ENCODE measurements at regions not wholly inside any gene's neighbourhood (a gene's known extent, or its start where the extent isn't known, plus 50 kb on each side); places are given as distances from the start of the nearest gene placed in this dataset.

DNA sequence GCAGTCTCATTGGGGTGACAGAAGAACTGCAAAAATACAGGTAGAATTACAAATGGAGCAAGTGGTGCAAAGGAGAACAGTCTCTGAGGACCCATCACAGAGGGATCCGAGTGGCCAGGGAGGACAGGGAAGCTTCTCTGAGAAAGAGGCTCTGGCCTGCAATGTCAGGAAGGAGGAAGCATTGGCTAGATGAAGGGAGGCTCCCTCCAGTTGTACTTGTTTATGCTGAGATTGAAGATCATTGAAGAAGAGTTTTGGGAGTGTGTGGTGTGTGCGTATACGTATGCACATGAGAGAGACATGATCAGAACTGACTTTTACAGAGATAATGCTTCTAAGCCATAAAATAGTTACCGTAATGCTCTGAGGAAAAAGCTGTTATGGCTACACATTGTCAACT is 274.7 kb upstream of the FZD8 start:
- H3K27me3 ChIP-seq (ENCODE audit: control insufficient read depth in 2 of 2, insufficient read depth in 2 of 2, low read length in 2 of 2): no peaks in the 10 kb centered on the region
- intact Hi-C loops (cut with micrococcal nuclease): no loop called here
- ChIA-PET POLR2A (interaction anchor here (0.6 kb wide), 1 partner anchor 19 kb away, joined by 3 read pairs; no protein-coding TSS in a partner anchor), CTCF (interaction anchor here (0.5 to 1.9 kb wide), 25 partner anchors 8 to 964 kb away, joined by 3 to 85 read pairs (median 3); no protein-coding TSS in a partner anchor)
- H3K79me2 ChIP-seq (ENCODE audit: control insufficient read depth, insufficient read depth, low read length): no peaks in the 10 kb centered on the region
- DNase-seq (ENCODE audit: low read depth, low spot score): no peak
- peaks cover 20% of the 10 kb centered on the region for H3K4me1 ChIP-seq (ENCODE audit: control insufficient read depth, extremely low read depth, insufficient read depth, low read length)
- H4K20me1 ChIP-seq (replicated peaks; ENCODE audit: control insufficient read depth, extremely low read depth, insufficient read depth, low read length): no peaks in the 10 kb centered on the region
- no peak overlapping the region for H3K4me2 ChIP-seq (ENCODE audit: insufficient read depth, low read length)
- no peaks in the 10 kb centered on the region for H3K9me1 ChIP-seq (replicated peaks; ENCODE audit: control insufficient read depth, extremely low read depth, insufficient read depth, low read length)
- H3K36me3 ChIP-seq (ENCODE audit: control insufficient read depth in 2 of 2, extremely low read depth in 1 of 2, insufficient read depth in 2 of 2, low read length in 2 of 2): no peaks in the 10 kb centered on the region
- no peak overlapping the region for H2AFZ ChIP-seq (ENCODE audit: low read depth, low read length)
- dilution Hi-C loops (cut with MboI; ENCODE audit: extremely low pct_ligation_motif_present, low sequenced_read_pairs): no loop called here
- no peaks in the 10 kb centered on the region for H3K9me3 ChIP-seq (replicated peaks; ENCODE audit: control insufficient read depth, insufficient read depth, low read length)
- H3K4me3 ChIP-seq (replicated peaks in 1 of 3; ENCODE audit: insufficient read depth in 1 of 3, low read depth in 1 of 3, low read length in 3 of 3): no peak overlapping the region
- TF ChIP-seq POLR2A (IDR thresholded peaks at IDR 0.05; ENCODE audit: low read depth, low read length): no peak
- TF ChIP-seq, protein P1, sequence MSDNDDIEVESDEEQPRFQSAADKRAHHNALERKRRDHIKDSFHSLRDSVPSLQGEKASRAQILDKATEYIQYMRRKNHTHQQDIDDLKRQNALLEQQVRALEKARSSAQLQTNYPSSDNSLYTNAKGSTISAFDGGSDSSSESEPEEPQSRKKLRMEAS (IDR thresholded peaks at IDR 0.05; ENCODE audit: insufficient read depth, insufficient read length): no peak
- TF ChIP-seq FOS (IDR thresholded peaks at IDR 0.05; ENCODE audit: borderline replicate concordance, insufficient read depth, low read length): no peak
- TF ChIP-seq POLR2AphosphoS5 (IDR thresholded peaks at IDR 0.05; ENCODE audit: insufficient read depth, low read depth, low read length): no peak
- TF ChIP-seq, protein P2, sequence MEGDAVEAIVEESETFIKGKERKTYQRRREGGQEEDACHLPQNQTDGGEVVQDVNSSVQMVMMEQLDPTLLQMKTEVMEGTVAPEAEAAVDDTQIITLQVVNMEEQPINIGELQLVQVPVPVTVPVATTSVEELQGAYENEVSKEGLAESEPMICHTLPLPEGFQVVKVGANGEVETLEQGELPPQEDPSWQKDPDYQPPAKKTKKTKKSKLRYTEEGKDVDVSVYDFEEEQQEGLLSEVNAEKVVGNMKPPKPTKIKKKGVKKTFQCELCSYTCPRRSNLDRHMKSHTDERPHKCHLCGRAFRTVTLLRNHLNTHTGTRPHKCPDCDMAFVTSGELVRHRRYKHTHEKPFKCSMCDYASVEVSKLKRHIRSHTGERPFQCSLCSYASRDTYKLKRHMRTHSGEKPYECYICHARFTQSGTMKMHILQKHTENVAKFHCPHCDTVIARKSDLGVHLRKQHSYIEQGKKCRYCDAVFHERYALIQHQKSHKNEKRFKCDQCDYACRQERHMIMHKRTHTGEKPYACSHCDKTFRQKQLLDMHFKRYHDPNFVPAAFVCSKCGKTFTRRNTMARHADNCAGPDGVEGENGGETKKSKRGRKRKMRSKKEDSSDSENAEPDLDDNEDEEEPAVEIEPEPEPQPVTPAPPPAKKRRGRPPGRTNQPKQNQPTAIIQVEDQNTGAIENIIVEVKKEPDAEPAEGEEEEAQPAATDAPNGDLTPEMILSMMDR (IDR thresholded peaks at IDR 0.05; ENCODE audit: extremely low read depth in 1 of 2, insufficient read depth in 1 of 2, low read depth in 1 of 2, low read length in 2 of 2): peak in 1 of 2 donors; percentile 20
- TF ChIP-seq EZH2 (IDR thresholded peaks at IDR 0.05; ENCODE audit: borderline replicate concordance, low read depth, low read length, severe bottlenecking): no peak
- no peak overlapping the region for H3K9ac ChIP-seq (replicated peaks; ENCODE audit: extremely low read depth, insufficient read depth, low read length)
- FAIRE-seq: no peak
- no TSS peak for BruUV-seq (replicated peaks)
- no peak overlapping the region for H3K27ac ChIP-seq (ENCODE audit: insufficient read depth, low read depth, low read length)

All from endothelial cell of umbilical vein (primary cell).